IMR-90 (cell line): ENCODE measurements at regions not wholly inside any gene's neighbourhood (a gene's known extent, or its start where the extent isn't known, plus 50 kb on each side); places are given as distances from the start of the nearest gene placed in this dataset.

Experiments used
- BHLHE40 ChIP-seq: fragments of 150-350 bp; IDR thresholded peaks from 2 replicates; pipeline ENCODE4 v1.6.1; 2016; ENCODE audit warnings: mild to moderate bottlenecking, low read depth, low read length
- CEBPB ChIP-seq: IDR thresholded peaks from 2 replicates; pipeline ENCODE4 v1.6.1; 2012; ENCODE audit warnings: low read depth, low read length, improper control_type of control experiment
- MAFK ChIP-seq: IDR thresholded peaks from 2 replicates; pipeline ENCODE4 v1.6.1; 2012; ENCODE audit warnings: low read depth, low read length, improper control_type of control experiment
- MAZ ChIP-seq: IDR thresholded peaks from 2 replicates; pipeline ENCODE4 v1.6.1; 2012; ENCODE audit warnings: low read depth, mild to moderate bottlenecking, low read length, improper control_type of control experiment, moderate library complexity, borderline replicate concordance
- MXI1 ChIP-seq: IDR thresholded peaks from 2 replicates; pipeline ENCODE4 v1.6.1; 2012; ENCODE audit warnings: low read depth, mild to moderate bottlenecking, low read length, moderate library complexity, borderline replicate concordance
- NFE2L2 ChIP-seq: fragments of 150-350 bp; IDR thresholded peaks from 2 replicates; pipeline ENCODE4 v1.6.1; 2016; ENCODE audit warnings: low read depth, mild to moderate bottlenecking, low read length
- POLR2A ChIP-seq: IDR thresholded peaks from 2 replicates; pipeline ENCODE4 v1.6.1; 2012; ENCODE audit warnings: mild to moderate bottlenecking, low read depth, low read length
- RAD21 ChIP-seq: IDR thresholded peaks from 2 replicates; pipeline ENCODE4 v1.6.1; 2012; ENCODE audit warnings: low read length, improper control_type of control experiment
- RCOR1 ChIP-seq: IDR thresholded peaks from 2 replicates; pipeline ENCODE4 v1.6.1; 2012; ENCODE audit warnings: mild to moderate bottlenecking, low read length, improper control_type of control experiment; ENCODE audit not compliant: insufficient replicate concordance
- RFX5 ChIP-seq: IDR thresholded peaks from 2 replicates; pipeline ENCODE4 v1.8.0; 2012; ENCODE audit warnings: low read depth, mild to moderate bottlenecking, low read length, moderate library complexity
- SMC3 ChIP-seq: fragments of 150-350 bp; IDR thresholded peaks from 2 replicates; pipeline ENCODE4 v1.6.1; 2016; ENCODE audit warnings: low read depth, mild to moderate bottlenecking, antibody characterized with exemption, low read length, moderate library complexity
- TF ChIP-seq, protein P1 (sequence below): conservative IDR thresholded peaks from 2 replicates; pipeline ENCODE4 v1.5.1; 2012; ENCODE audit warnings: mild to moderate bottlenecking, low read depth, low read length, improper control_type of control experiment
- TF ChIP-seq, protein P2 (sequence below): fragments of 150-350 bp; IDR thresholded peaks from 2 replicates; pipeline ENCODE4 v1.6.1; 2016; ENCODE audit warnings: low read depth, mild to moderate bottlenecking, low read length, moderate library complexity, borderline replicate concordance
- TF ChIP-seq, protein P3 (sequence below): fragments of 150-350 bp; IDR thresholded peaks from 2 replicates; pipeline ENCODE4 v1.6.1; 2017; ENCODE audit warnings: mild to moderate bottlenecking, antibody characterized with exemption, low read length, low read depth

DNA sequence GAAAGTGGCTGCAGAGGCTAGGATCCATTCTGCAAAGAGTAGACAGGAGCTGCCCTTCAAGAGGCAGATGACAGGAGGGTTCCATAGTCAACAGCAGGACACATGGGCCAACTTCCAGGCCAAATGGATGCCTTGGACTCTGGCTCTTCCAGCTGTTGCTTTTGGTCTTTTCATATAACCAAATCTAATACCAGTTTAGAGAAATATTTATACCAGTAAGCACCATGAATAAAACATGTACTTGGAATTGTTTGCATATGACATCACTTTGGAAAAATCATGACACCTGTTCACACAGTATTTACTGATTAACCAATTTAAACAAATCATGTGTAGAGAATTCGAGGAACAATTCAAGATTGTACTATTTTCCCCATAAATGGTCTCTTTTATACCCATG lies 481.3 kb downstream of the DMRT2 start:
- TF ChIP-seq, protein P1, sequence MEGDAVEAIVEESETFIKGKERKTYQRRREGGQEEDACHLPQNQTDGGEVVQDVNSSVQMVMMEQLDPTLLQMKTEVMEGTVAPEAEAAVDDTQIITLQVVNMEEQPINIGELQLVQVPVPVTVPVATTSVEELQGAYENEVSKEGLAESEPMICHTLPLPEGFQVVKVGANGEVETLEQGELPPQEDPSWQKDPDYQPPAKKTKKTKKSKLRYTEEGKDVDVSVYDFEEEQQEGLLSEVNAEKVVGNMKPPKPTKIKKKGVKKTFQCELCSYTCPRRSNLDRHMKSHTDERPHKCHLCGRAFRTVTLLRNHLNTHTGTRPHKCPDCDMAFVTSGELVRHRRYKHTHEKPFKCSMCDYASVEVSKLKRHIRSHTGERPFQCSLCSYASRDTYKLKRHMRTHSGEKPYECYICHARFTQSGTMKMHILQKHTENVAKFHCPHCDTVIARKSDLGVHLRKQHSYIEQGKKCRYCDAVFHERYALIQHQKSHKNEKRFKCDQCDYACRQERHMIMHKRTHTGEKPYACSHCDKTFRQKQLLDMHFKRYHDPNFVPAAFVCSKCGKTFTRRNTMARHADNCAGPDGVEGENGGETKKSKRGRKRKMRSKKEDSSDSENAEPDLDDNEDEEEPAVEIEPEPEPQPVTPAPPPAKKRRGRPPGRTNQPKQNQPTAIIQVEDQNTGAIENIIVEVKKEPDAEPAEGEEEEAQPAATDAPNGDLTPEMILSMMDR, result no peak
- TF ChIP-seq POLR2A (no peak), CEBPB (no peak), MXI1 (no peak), RFX5 (no peak), NFE2L2 (no peak), MAZ (no peak), MAFK (no peak), RAD21 (no peak), RCOR1 (no peak), BHLHE40 (no peak), SMC3 (no peak)
- TF ChIP-seq, protein P2, sequence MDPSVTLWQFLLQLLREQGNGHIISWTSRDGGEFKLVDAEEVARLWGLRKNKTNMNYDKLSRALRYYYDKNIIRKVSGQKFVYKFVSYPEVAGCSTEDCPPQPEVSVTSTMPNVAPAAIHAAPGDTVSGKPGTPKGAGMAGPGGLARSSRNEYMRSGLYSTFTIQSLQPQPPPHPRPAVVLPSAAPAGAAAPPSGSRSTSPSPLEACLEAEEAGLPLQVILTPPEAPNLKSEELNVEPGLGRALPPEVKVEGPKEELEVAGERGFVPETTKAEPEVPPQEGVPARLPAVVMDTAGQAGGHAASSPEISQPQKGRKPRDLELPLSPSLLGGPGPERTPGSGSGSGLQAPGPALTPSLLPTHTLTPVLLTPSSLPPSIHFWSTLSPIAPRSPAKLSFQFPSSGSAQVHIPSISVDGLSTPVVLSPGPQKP, result no peak
- TF ChIP-seq, protein P3, sequence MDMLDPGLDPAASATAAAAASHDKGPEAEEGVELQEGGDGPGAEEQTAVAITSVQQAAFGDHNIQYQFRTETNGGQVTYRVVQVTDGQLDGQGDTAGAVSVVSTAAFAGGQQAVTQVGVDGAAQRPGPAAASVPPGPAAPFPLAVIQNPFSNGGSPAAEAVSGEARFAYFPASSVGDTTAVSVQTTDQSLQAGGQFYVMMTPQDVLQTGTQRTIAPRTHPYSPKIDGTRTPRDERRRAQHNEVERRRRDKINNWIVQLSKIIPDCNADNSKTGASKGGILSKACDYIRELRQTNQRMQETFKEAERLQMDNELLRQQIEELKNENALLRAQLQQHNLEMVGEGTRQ, result no peak
